ENCODE measurements at regions not wholly inside any gene's neighbourhood (a gene's known extent, or its start where the extent isn't known, plus 50 kb on each side); places are given as distances from the start of the nearest gene placed in this dataset.

GRCh38 chr6:80523531-80523997 is 417.1 kb downstream of the BCKDHB start:
- TF ChIP-seq POLR2A (IDR thresholded peaks at IDR 0.05), result no peak
- TF ChIP-seq, protein P1, sequence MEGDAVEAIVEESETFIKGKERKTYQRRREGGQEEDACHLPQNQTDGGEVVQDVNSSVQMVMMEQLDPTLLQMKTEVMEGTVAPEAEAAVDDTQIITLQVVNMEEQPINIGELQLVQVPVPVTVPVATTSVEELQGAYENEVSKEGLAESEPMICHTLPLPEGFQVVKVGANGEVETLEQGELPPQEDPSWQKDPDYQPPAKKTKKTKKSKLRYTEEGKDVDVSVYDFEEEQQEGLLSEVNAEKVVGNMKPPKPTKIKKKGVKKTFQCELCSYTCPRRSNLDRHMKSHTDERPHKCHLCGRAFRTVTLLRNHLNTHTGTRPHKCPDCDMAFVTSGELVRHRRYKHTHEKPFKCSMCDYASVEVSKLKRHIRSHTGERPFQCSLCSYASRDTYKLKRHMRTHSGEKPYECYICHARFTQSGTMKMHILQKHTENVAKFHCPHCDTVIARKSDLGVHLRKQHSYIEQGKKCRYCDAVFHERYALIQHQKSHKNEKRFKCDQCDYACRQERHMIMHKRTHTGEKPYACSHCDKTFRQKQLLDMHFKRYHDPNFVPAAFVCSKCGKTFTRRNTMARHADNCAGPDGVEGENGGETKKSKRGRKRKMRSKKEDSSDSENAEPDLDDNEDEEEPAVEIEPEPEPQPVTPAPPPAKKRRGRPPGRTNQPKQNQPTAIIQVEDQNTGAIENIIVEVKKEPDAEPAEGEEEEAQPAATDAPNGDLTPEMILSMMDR (IDR thresholded peaks at IDR 0.05), result no peak

Data from testis (tissue), 2 donors.